Effector memory CD8-positive, alpha-beta T cell (primary cell): ENCODE measurements at regions not wholly inside any gene's neighbourhood (a gene's known extent, or its start where the extent isn't known, plus 50 kb on each side); places are given as distances from the start of the nearest gene placed in this dataset.

Source experiments
- ATAC-seq: fragments of 150-1000 bp; cut with Tn5 transposase; replicated peaks from 2 replicates; pipeline ENCODE4 v1.10.0; 2021; ENCODE audit warnings: mild to moderate bottlenecking, moderate library complexity
- DNase-seq, 3 experiments: peaks; one replicate each; pipeline ENCODE4 v3.0.0; 2021
- H3K27ac Mint-ChIP-seq, 2 donors: one replicate each; pipeline ENCODE4 v1.8.0; 2022; ENCODE audit warnings: mild to moderate bottlenecking in 2 of 2, mixed read lengths in 2 of 2, moderate library complexity in 2 of 2
- H3K27me3 Mint-ChIP-seq, 2 donors: one replicate each; pipeline ENCODE4 v1.8.0; 2022; ENCODE audit warnings: mixed read lengths in 2 of 2
- H3K36me3 Mint-ChIP-seq: one replicate; pipeline ENCODE4 v1.8.0; 2022; ENCODE audit warnings: mild to moderate bottlenecking, moderate library complexity, mixed read lengths; ENCODE audit not compliant: insufficient read depth
- H3K4me1 Mint-ChIP-seq, 2 donors: one replicate each; pipeline ENCODE4 v1.8.0; 2022; ENCODE audit warnings: low read depth in 2 of 2, mixed read lengths in 2 of 2
- H3K4me3 Mint-ChIP-seq, 2 donors: one replicate each; pipeline ENCODE4 v1.8.0; 2022; ENCODE audit warnings: mild to moderate bottlenecking in 2 of 2, mixed read lengths in 2 of 2, moderate library complexity in 2 of 2
- H3K9me3 Mint-ChIP-seq, 2 donors: one replicate each; pipeline ENCODE4 v1.8.0; 2022; ENCODE audit warnings: mixed read lengths in 2 of 2

DNA sequence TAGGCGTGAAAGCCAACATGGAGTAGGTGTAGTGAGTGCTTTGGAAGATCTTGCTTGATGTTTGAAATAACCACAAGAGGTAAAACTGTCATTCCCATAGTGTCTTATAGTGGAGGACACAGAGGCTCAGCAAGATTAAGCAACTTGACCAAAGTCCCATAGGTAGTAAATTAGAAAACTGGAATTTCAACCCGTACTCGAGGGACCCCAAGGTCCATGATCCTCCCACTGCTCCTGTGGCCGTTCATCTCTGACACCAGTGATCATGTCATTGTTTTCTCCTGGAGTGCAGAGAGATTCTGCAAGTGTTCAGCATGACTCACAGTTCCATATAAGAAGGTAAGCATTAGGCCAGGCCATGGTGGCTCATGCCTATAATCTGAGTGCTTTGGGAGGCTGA is 126.9 kb downstream of the FGF9 start:
- H3K4me1 Mint-ChIP-seq: peaks cover 0 to 4% of the 10 kb centered on the region in 2 donors
- DNase-seq: no peak
- H3K27me3 Mint-ChIP-seq: peaks cover 3 to 13% of the 10 kb centered on the region in 2 donors
- no peak overlapping the region for H3K27ac Mint-ChIP-seq
- no peak for ATAC-seq
- no peak overlapping the region for H3K4me3 Mint-ChIP-seq
- no peaks in the 10 kb centered on the region for H3K9me3 Mint-ChIP-seq
- no peaks in the 10 kb centered on the region for H3K36me3 Mint-ChIP-seq

DNA sequence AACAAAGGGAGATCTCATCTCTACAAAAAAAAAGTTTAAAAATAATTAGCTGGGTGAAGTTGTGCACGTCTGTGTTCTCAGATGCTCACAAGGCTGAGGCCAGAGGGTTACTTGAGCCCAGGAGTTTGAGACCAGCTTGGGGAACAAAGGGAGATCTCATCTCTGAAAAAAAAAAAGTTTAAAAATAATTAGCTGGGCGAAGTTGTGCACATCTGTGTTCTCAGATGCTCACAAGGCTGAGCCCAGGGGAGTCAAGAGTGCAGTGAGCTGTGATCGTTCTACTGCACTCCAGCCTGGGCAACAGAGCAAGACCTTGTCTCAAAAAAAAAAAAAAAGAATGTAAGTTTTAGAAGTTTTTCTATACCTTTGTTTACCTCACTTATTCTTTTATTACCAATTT is 127.3 kb downstream of the FGF9 start:
- no peaks in the 10 kb centered on the region for H3K36me3 Mint-ChIP-seq
- no peak overlapping the region for H3K4me3 Mint-ChIP-seq
- H3K9me3 Mint-ChIP-seq: no peaks in the 10 kb centered on the region
- ATAC-seq (no peak), DNase-seq (no peak)
- peaks cover 0 to 9% of the 10 kb centered on the region in 2 donors for H3K27me3 Mint-ChIP-seq
- no peak overlapping the region for H3K27ac Mint-ChIP-seq
- H3K4me1 Mint-ChIP-seq: peaks cover 0 to 4% of the 10 kb centered on the region in 2 donors

DNA sequence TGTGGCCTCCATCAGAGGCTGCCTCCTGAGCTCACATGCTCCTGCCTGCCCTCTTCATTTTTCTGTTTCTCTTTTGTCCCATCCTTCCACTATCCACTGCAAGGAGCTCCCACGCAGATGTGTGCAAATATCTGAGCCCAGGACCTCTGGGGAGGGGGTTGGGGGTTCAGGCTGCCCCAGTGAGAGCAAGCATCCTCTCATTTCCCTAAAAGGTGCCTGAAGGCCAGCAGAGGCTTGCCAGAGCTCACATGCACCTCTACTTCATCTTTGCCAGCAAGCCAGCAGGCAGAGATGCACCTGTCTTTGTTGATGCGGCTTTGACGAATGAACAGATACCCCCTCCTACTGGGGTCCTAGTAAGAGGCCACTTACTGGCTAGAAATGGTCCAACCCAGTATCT is 128.8 kb downstream of the FGF9 start:
- no peak for DNase-seq
- Mint-ChIP-seq H3K27ac (no peak overlapping the region), H3K36me3 (no peaks in the 10 kb centered on the region), H3K9me3 (no peaks in the 10 kb centered on the region), H3K4me1 (peaks cover 0 to 4% of the 10 kb centered on the region in 2 donors), H3K27me3 (peaks cover 10 to 19% of the 10 kb centered on the region in 2 donors), H3K4me3 (no peak overlapping the region)
- ATAC-seq: no peak

DNA sequence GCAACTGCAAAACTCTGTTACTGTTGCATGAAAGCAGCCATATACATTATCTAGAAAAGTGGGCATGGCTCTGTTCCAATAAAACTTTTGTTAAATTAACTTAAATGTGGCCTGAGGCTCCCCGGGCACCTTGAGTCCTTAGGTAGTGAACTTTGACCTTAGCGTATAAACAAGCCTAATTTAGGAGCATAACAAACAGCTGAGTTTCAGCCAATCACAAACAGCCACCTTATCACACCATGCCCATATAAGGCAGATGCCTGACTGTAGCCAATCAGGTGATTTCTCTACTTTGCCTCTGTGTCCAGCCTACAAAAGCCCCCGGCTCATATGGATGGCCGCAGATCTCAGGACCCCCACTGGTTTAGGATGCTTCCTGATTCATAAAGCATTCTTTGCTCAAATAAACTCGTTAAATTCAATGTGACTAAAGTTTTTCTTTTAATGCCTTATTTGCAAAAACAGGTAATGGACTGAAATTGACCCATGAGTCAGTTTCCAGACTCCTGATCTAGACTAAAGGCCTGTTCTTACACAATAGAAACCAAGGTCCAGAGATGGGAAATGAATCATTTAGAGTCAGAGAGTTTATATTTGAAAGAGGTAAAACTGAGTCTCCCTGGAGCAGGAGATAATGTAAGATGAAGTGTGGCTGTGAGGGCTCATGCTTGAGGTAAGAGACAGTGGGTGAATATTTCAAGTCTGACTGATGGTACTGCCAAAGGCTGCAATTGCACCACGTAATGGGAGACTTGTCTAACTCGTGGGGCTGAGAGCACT is 130.2 kb downstream of the FGF9 start:
- H3K4me3 Mint-ChIP-seq: no peak overlapping the region
- DNase-seq (no peak), ATAC-seq (no peak)
- no peaks in the 10 kb centered on the region for H3K9me3 Mint-ChIP-seq
- no peaks in the 10 kb centered on the region for H3K36me3 Mint-ChIP-seq
- H3K4me1 Mint-ChIP-seq: peaks cover 0 to 4% of the 10 kb centered on the region in 2 donors
- H3K27me3 Mint-ChIP-seq: peaks cover 10 to 19% of the 10 kb centered on the region in 2 donors
- no peak overlapping the region for H3K27ac Mint-ChIP-seq

DNA sequence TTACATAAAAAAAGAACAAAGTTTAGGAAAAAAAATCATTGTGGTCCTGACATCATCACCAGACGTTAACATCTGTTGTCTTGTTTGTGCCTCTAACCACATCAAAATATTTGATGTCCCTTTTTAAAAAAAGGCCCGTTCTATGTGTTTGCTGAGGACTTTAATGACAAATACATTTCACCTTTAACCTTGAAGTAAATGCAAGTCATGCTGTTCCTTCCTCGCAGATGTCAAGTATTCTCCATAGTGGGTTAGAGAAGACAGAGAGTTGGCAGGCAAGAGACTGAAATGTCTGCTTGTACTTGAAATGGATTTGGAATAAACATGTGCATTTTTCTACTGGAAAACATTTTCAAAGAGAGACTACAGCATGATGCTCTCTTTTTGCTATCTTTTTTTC is 134.9 kb downstream of the FGF9 start:
- Mint-ChIP-seq H3K27me3 (peaks cover 26 to 33% of the 10 kb centered on the region in 2 donors), H3K9me3 (no peaks in the 10 kb centered on the region), H3K36me3 (no peaks in the 10 kb centered on the region), H3K4me3 (no peak overlapping the region), H3K4me1 (no peaks in the 10 kb centered on the region), H3K27ac (no peak overlapping the region)
- no peak for DNase-seq
- ATAC-seq: no peak

DNA sequence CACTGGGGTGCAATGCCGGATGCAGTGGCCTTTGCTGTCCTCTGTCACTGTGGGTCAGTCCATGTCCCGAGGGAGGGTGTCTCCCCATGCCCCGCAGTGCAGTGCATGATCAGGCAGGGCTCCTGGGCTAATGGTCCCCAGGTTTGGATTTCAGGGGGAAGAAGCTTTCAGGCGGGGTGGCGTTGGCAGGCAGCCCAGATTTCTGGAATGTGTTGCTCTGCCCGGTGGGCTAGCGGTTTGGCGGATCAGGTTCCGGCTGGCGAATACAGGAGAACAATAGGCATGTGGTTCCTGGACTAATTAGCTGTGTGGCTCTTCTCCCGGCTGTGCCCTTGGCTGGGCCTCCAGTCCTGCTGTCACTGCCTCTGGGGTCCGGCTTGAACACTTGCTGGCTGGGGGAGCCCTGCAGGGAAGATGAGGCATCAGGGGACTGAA is 141.3 kb downstream of the FGF9 start:
- ATAC-seq (no peak), DNase-seq (no peak)
- no peak overlapping the region for H3K4me3 Mint-ChIP-seq
- no peaks in the 10 kb centered on the region for H3K4me1 Mint-ChIP-seq
- peaks cover 43 to 44% of the 10 kb centered on the region in 2 donors for H3K27me3 Mint-ChIP-seq
- no peaks in the 10 kb centered on the region for H3K9me3 Mint-ChIP-seq
- no peaks in the 10 kb centered on the region for H3K36me3 Mint-ChIP-seq
- H3K27ac Mint-ChIP-seq: no peak overlapping the region

DNA sequence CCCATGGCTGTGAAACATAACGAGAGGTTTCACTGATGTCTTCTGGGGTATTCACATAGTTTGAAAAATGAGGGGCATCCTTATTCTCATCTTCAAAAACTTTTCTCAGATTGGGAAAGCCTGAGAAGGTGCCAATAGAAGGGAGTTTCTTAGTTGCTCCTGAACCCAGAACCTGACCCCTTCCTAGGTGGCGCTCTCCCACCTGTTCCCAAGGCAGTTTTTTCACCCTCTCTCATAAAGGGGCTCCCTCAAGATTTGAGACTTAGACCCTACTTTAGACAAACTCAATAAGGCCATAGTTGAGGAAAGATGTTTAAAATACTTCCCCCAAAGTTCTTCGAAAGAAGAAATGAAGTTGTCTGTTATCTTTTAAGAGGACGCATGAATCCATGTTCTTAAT is 142.2 kb downstream of the FGF9 start:
- H3K4me3 Mint-ChIP-seq: no peak overlapping the region
- H3K27ac Mint-ChIP-seq: no peak overlapping the region
- no peak for ATAC-seq

DNA sequence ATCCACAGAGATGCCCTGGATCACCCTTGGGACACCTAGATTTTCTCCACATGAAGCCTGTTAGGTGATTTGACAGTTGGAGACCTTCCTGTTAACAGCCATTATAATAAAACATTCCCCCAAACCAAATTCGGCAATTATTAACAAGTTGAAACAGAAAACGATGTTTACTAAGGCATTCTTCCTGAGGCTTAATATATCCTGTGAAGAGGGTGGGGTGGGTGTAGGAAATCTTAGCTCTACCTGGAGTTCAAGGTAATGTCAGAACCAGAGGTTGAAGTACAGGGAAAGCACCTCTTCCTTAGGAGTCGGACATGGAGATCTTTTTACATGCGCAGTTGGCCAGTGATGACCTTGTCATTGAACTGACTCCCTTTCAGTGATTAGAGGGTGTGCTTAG is 143.0 kb downstream of the FGF9 start:
- no peak for DNase-seq
- H3K36me3 Mint-ChIP-seq: no peaks in the 10 kb centered on the region
- no peaks in the 10 kb centered on the region for H3K9me3 Mint-ChIP-seq
- no peak overlapping the region for H3K27ac Mint-ChIP-seq
- no peak for ATAC-seq
- H3K27me3 Mint-ChIP-seq: peaks cover 37 to 44% of the 10 kb centered on the region in 2 donors
- H3K4me1 Mint-ChIP-seq: no peaks in the 10 kb centered on the region
- no peak overlapping the region for H3K4me3 Mint-ChIP-seq

More for the DNA sequence above, 142.2 kb downstream of the FGF9 start:
- Mint-ChIP-seq H3K9me3 (no peaks in the 10 kb centered on the region), H3K27me3 (peaks cover 37 to 44% of the 10 kb centered on the region in 2 donors), H3K36me3 (no peaks in the 10 kb centered on the region), H3K4me1 (no peaks in the 10 kb centered on the region)
- DNase-seq: no peak

DNA sequence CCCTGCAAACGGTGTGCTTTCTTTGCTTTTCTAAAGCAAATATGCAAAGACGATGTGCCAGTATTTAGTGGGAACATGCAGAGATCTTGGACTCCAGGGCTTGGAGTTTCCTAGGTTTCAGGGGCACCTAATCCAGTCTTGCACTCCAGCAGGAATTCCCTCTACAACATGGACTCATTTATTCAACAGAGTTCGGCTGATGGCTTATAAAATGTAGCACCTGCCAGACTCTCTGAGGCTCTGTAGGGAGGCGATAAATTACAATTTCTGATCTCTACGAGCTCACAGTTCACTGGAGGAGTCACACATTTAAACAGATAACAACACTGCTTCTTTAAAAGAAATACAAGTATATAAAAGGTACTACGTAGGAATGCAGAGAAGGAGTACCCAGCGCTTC is 143.7 kb downstream of the FGF9 start:
- Mint-ChIP-seq H3K36me3 (no peaks in the 10 kb centered on the region), H3K4me3 (no peak overlapping the region), H3K9me3 (no peaks in the 10 kb centered on the region)

DNA sequence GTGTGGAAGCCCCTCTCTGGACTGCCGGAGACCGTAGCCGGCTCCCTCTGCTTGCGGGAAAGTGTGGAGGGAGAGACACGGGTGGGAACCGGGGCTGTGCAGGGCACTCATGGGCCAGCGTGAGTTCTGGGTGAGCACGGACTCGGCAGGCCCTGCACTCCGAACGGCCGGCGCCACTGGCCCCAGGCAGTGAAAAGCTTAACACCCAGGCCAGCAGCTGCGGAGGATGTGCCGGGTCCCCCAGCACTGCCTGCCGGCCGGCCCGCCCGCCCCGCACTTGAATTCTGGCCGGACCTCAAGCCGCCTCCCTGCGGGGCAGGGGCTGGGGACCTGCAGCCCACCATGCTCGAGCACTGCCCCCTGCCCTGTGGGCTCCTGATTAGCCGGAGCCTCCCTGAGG is 147.0 kb downstream of the FGF9 start:
- Mint-ChIP-seq H3K9me3 (no peaks in the 10 kb centered on the region), H3K27ac (no peak overlapping the region), H3K4me1 (no peaks in the 10 kb centered on the region), H3K27me3 (peaks cover 18 to 19% of the 10 kb centered on the region in 2 donors), H3K4me3 (no peak overlapping the region), H3K36me3 (no peaks in the 10 kb centered on the region)
- no peak for DNase-seq
- no peak for ATAC-seq

More for the DNA sequence above, 143.7 kb downstream of the FGF9 start:
- ATAC-seq (no peak), DNase-seq (no peak)
- Mint-ChIP-seq H3K27me3 (peaks cover 37 to 44% of the 10 kb centered on the region in 2 donors), H3K27ac (no peak overlapping the region), H3K4me1 (no peaks in the 10 kb centered on the region)

DNA sequence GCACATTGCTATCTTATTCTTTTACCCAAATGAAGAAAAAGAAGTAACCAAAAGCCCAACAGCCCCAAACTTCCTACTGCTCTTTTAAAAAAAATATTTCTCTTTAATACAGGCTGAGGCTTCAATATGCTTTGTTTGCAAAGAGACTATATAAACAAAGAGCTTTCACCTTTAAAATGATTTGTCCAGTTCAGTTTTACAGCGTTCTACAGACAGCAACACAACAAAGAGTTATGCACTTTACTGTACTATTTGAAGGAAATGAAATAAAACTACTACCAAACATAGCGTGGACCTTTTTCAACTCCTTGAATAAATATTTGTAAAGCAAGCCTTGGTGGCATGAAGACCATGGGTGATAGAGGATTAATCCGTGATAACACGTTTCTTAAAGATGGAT is 151.2 kb downstream of the FGF9 start:
- Mint-ChIP-seq H3K36me3 (no peaks in the 10 kb centered on the region), H3K9me3 (no peaks in the 10 kb centered on the region), H3K27me3 (peaks cover 0 to 8% of the 10 kb centered on the region in 2 donors), H3K4me1 (peaks cover 0 to 3% of the 10 kb centered on the region in 2 donors), H3K4me3 (no peak overlapping the region), H3K27ac (no peak overlapping the region)
- ATAC-seq: no peak
- DNase-seq: no peak

DNA sequence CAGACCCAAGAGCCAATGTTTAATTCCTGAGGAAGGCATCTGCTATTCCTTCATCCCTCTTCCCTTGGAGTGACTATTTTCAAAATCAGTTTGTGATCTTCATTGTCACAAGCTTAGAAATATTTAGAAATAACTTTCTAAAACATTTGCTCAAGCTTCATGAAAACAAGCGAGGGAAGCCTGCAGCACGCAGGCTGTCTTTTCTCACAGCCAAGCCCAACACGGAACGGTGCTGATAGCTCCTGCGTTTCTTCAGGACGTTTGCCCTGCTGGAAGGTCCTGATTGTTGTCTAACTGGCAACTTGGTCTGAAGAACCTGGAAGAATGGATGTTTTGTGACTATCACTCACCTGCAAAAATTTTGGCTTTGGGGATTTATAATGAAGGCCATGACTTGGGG is 152.5 kb downstream of the FGF9 start:
- Mint-ChIP-seq H3K4me3 (no peak overlapping the region), H3K9me3 (no peaks in the 10 kb centered on the region), H3K4me1 (peaks cover 0 to 3% of the 10 kb centered on the region in 2 donors), H3K36me3 (no peaks in the 10 kb centered on the region), H3K27me3 (peaks cover 6 to 14% of the 10 kb centered on the region in 2 donors), H3K27ac (no peak overlapping the region)
- DNase-seq: no peak
- no peak for ATAC-seq

DNA sequence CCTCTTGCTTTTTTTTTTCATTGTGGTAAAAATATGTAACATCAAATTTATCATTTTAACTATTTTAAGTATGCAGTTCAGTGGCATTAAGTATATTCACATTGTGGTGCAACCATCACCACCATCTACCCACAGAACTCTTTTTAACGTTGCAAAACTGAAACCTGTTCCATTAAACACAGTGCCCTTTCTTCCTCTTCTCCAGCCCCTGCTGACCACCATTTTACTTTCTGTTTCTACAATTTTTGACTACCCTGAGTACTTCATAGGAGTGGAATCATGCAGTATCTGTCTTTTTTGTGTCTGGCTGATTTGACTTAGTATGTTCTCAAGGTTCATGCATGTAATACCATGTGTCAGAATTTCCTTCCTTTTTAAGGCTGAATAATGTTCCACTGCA is 153.1 kb downstream of the FGF9 start:
- Mint-ChIP-seq H3K27me3 (peaks cover 6 to 19% of the 10 kb centered on the region in 2 donors), H3K36me3 (no peaks in the 10 kb centered on the region), H3K9me3 (no peaks in the 10 kb centered on the region), H3K27ac (no peak overlapping the region), H3K4me3 (no peak overlapping the region), H3K4me1 (peaks cover 0 to 3% of the 10 kb centered on the region in 2 donors)
- ATAC-seq: no peak
- DNase-seq: no peak

DNA sequence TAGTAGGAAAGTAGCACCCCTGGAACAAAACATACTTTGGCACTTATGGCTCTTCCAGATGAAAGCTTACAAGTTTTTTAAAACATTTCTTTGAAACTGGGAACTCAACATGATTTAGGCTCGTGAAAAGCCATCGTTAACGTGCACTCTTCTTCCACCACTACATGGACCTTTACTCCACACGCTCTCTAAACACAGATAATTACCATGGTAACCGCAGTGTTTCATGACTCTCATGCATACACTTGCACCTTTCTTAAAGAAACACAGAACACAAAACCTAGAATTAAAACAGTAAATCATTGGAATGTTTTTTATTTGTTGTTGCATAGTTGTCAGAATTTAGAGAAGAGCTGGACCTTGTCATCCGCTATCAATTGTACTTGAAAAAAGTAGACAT is 154.3 kb downstream of the FGF9 start:
- H3K27me3 Mint-ChIP-seq: peaks cover 13 to 19% of the 10 kb centered on the region in 2 donors
- H3K4me1 Mint-ChIP-seq: peaks cover 0 to 3% of the 10 kb centered on the region in 2 donors
- H3K4me3 Mint-ChIP-seq: no peak overlapping the region
- no peak overlapping the region for H3K27ac Mint-ChIP-seq
- no peaks in the 10 kb centered on the region for H3K9me3 Mint-ChIP-seq
- H3K36me3 Mint-ChIP-seq: no peaks in the 10 kb centered on the region
- DNase-seq (no peak), ATAC-seq (no peak)
